Stomach (tissue), 4 donors: ENCODE measurements at regions not wholly inside any gene's neighbourhood (a gene's known extent, or its start where the extent isn't known, plus 50 kb on each side); places are given as distances from the start of the nearest gene placed in this dataset.

Experiments used
- POLR2AphosphoS5 ChIP-seq, 3 donors: sonication (generic); formaldehyde crosslinking; IDR thresholded peaks; one replicate each; pipeline ENCODE4 v1.6.1; 2016; ENCODE audit warnings: antibody characterized with exemption in 3 of 3
- TF ChIP-seq, protein P1 (sequence below), 7 experiments: fragments of 450-650 bp in 4 of 7; fragments of 200-600 bp in 3 of 7; sonication (generic) in 3 of 7; IDR thresholded peaks; one replicate each; pipeline ENCODE4 v1.5.1; 2016 to 2019; ENCODE audit warnings: antibody characterized with exemption in 7 of 7, control low read depth in 2 of 7, mild to moderate bottlenecking in 1 of 7

DNA sequence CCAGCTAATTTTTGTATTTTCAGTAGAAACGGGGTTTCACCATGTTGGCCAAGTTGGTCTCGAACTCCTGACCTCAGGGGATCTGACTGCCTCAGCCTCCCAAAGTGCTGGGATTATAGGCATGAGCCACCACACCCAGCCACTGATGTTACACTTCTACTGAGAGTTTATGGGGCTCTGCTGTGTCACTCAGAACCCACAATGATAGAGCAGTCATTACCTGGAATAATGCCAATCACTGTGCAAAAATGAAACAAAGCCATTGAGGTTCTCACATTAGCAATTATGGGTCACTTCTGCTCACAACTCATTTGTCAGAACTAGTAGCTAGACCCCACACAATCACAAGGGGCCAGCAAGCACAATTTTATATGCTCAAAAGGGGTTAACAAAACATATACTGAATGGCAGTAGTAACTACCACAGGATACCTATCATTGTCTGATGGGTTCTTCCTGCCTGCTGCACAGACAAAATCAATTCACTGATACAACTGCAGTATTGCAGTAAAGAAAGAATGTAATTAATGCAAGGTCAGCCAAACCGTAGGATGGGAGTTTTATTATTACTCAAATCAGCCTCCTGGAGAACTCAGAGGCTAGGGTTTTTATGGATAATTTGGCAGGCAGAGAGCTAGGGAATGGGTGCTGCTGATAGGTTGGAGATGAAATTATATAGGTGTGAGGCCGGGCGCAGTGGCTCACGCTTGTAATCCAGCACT lies 72.1 kb upstream of the TRIM24 start:
- TF ChIP-seq, protein P1, sequence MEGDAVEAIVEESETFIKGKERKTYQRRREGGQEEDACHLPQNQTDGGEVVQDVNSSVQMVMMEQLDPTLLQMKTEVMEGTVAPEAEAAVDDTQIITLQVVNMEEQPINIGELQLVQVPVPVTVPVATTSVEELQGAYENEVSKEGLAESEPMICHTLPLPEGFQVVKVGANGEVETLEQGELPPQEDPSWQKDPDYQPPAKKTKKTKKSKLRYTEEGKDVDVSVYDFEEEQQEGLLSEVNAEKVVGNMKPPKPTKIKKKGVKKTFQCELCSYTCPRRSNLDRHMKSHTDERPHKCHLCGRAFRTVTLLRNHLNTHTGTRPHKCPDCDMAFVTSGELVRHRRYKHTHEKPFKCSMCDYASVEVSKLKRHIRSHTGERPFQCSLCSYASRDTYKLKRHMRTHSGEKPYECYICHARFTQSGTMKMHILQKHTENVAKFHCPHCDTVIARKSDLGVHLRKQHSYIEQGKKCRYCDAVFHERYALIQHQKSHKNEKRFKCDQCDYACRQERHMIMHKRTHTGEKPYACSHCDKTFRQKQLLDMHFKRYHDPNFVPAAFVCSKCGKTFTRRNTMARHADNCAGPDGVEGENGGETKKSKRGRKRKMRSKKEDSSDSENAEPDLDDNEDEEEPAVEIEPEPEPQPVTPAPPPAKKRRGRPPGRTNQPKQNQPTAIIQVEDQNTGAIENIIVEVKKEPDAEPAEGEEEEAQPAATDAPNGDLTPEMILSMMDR (IDR thresholded peaks at IDR 0.05), result no peak
- no peak for TF ChIP-seq POLR2AphosphoS5 (IDR thresholded peaks at IDR 0.05)
